ENCODE measurements at regions not wholly inside any gene's neighbourhood (a gene's known extent, or its start where the extent isn't known, plus 50 kb on each side); places are given as distances from the start of the nearest gene placed in this dataset.

DNA sequence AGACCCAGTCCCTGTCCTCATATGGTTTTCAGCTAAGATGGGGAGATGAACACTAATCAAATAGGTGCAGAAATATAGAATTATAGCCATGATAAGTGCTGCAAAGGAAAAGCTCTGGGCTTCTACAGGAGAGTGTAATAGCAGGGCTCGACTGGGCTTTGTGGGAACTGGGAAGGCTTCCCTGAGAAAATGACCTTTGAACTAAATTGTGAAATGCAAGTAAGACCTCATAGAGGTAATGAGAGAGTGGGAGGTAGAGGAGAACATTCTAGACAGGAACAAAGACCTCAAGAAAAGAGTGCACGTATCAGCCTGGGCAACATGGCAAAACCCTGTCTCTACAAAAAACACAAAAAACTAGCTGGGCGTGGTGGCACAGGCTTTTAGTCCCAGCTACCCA is 231.6 kb downstream of the ABHD5 start:
- H4K5ac ChIP-seq (ENCODE audit: low read depth, low read length), result no peak overlapping the region
- H3K9ac ChIP-seq (ENCODE audit: low read depth, low read length), result no peak overlapping the region
- H3K36me3 ChIP-seq (ENCODE audit: control insufficient read depth, insufficient read depth, low read length), result no peaks in the 10 kb centered on the region
- TF ChIP-seq MAFK (IDR thresholded peaks at IDR 0.05; ENCODE audit: low read depth, low read length) (no peak), CEBPB (IDR thresholded peaks at IDR 0.05; ENCODE audit: low read depth, low read length) (no peak), FOS (IDR thresholded peaks at IDR 0.05; ENCODE audit: low read depth, low read length) (no peak), BHLHE40 (IDR thresholded peaks at IDR 0.05; ENCODE audit: low read depth, low read length) (no peak), POLR2A (IDR thresholded peaks at IDR 0.05; ENCODE audit: low read depth, low read length) (no peak), CHD1 (IDR thresholded peaks at IDR 0.05; ENCODE audit: low read depth, low read length) (no peak), SMC3 (IDR thresholded peaks at IDR 0.05; ENCODE audit: low read depth, low read length) (no peak), MXI1 (IDR thresholded peaks at IDR 0.05; ENCODE audit: borderline replicate concordance, low read depth, low read length) (no peak), RAD21 (IDR thresholded peaks at IDR 0.05; ENCODE audit: low read length) (no peak), RFX5 (IDR thresholded peaks at IDR 0.05; ENCODE audit: low read depth, low read length) (no peak), RCOR1 (IDR thresholded peaks at IDR 0.05; ENCODE audit: insufficient replicate concordance, low read length) (no peak), NFE2L2 (IDR thresholded peaks at IDR 0.05; ENCODE audit: low read depth, low read length) (no peak), MAZ (IDR thresholded peaks at IDR 0.05; ENCODE audit: borderline replicate concordance, low read depth, low read length) (no peak)
- TF ChIP-seq, protein P1, sequence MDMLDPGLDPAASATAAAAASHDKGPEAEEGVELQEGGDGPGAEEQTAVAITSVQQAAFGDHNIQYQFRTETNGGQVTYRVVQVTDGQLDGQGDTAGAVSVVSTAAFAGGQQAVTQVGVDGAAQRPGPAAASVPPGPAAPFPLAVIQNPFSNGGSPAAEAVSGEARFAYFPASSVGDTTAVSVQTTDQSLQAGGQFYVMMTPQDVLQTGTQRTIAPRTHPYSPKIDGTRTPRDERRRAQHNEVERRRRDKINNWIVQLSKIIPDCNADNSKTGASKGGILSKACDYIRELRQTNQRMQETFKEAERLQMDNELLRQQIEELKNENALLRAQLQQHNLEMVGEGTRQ (IDR thresholded peaks at IDR 0.05; ENCODE audit: low read depth, low read length), result no peak
- TF ChIP-seq, protein P2, sequence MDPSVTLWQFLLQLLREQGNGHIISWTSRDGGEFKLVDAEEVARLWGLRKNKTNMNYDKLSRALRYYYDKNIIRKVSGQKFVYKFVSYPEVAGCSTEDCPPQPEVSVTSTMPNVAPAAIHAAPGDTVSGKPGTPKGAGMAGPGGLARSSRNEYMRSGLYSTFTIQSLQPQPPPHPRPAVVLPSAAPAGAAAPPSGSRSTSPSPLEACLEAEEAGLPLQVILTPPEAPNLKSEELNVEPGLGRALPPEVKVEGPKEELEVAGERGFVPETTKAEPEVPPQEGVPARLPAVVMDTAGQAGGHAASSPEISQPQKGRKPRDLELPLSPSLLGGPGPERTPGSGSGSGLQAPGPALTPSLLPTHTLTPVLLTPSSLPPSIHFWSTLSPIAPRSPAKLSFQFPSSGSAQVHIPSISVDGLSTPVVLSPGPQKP (IDR thresholded peaks at IDR 0.05; ENCODE audit: borderline replicate concordance, low read depth, low read length), result no peak
- TF ChIP-seq, protein P3, sequence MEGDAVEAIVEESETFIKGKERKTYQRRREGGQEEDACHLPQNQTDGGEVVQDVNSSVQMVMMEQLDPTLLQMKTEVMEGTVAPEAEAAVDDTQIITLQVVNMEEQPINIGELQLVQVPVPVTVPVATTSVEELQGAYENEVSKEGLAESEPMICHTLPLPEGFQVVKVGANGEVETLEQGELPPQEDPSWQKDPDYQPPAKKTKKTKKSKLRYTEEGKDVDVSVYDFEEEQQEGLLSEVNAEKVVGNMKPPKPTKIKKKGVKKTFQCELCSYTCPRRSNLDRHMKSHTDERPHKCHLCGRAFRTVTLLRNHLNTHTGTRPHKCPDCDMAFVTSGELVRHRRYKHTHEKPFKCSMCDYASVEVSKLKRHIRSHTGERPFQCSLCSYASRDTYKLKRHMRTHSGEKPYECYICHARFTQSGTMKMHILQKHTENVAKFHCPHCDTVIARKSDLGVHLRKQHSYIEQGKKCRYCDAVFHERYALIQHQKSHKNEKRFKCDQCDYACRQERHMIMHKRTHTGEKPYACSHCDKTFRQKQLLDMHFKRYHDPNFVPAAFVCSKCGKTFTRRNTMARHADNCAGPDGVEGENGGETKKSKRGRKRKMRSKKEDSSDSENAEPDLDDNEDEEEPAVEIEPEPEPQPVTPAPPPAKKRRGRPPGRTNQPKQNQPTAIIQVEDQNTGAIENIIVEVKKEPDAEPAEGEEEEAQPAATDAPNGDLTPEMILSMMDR (conservative IDR thresholded peaks at IDR 0.05; ENCODE audit: low read depth, low read length), result no peak
- DNase-seq (no peak), ATAC-seq (ENCODE audit: low read depth) (no peak)
- H2AK9ac ChIP-seq (replicated peaks; ENCODE audit: low read depth, low read length, poor library complexity), result no peak overlapping the region
- no peak overlapping the region for H2BK15ac ChIP-seq (ENCODE audit: low read depth, low read length)
- H3K56ac ChIP-seq (ENCODE audit: extremely low read depth, insufficient read depth, low read length), result no peak overlapping the region
- H4K91ac ChIP-seq (ENCODE audit: insufficient read depth, low read depth, low read length), result no peak overlapping the region
- peaks cover 17% of the 10 kb centered on the region for H3K27me3 ChIP-seq (ENCODE audit: control insufficient read depth, insufficient read depth, low read length)
- H3K9me1 ChIP-seq (ENCODE audit: insufficient read depth, low read length), result no peaks in the 10 kb centered on the region
- no peak overlapping the region for H2BK120ac ChIP-seq (ENCODE audit: low read depth, low read length)
- no peak overlapping the region for H3K27ac ChIP-seq (ENCODE audit: insufficient read depth, low read length)
- H3K4me3 ChIP-seq (ENCODE audit: insufficient read depth, low read depth, low read length), result no peak overlapping the region
- intact Hi-C loops (cut with micrococcal nuclease) (no loop called here), dilution Hi-C loops (cut with HindIII; ENCODE audit: low sequenced_read_pairs, unreplicated experiment) (no loop called here), in situ Hi-C loops (cut with MboI; ENCODE audit: low sequenced_read_pairs) (no loop called here)
- ChIA-PET CTCF (no interaction called here), POLR2A (ENCODE audit: unreplicated experiment) (no interaction called here)
- WGBS, 2 experiments (ENCODE audit: extremely low coverage in 2 of 2, insufficient read length in 1 of 2), result no CpG with 5 or more reads among the region's 3 CpGs
- no peak overlapping the region for H3K4me2 ChIP-seq (ENCODE audit: low read depth, low read length)
- H3K14ac ChIP-seq (replicated peaks; ENCODE audit: low read depth, low read length), result no peak overlapping the region
- no peak overlapping the region for H4K8ac ChIP-seq (ENCODE audit: low read depth in 2 of 2, low read length in 2 of 2)
- no peak overlapping the region for H3K23ac ChIP-seq (ENCODE audit: low read depth, low read length)
- peaks cover 1% of the 10 kb centered on the region; the same call in 1 of the 2 replicates for H3K9me3 ChIP-seq (ENCODE audit: control insufficient read depth, insufficient read depth, low read length)
- no peak overlapping the region for H3K18ac ChIP-seq (ENCODE audit: low read depth, low read length)
- no peaks in the 10 kb centered on the region for H3K4me1 ChIP-seq (ENCODE audit: control insufficient read depth, insufficient read depth, low read length)
- no peaks in the 10 kb centered on the region for H4K20me1 ChIP-seq (ENCODE audit: insufficient read depth, low read length)
- no peak overlapping the region for H2BK5ac ChIP-seq (ENCODE audit: low read depth, low read length, poor library complexity, severe bottlenecking)
- H2AFZ ChIP-seq (replicated peaks; ENCODE audit: low read length, poor library complexity), result no peak overlapping the region
- H3K4ac ChIP-seq (ENCODE audit: low read depth, low read length), result no peak overlapping the region
- H3K79me1 ChIP-seq (ENCODE audit: low read depth in 1 of 2, low read length in 2 of 2), result no peaks in the 10 kb centered on the region
- no peak overlapping the region for H2AK5ac ChIP-seq (ENCODE audit: low read depth, low read length)
- BruUV-seq (replicated peaks), result no TSS peak
- H2BK20ac ChIP-seq (ENCODE audit: low read depth, low read length), result no peak overlapping the region

Measured in IMR-90 (cell line).